Renal cortex interstitium (tissue), 11 donors: ENCODE measurements at regions not wholly inside any gene's neighbourhood (a gene's known extent, or its start where the extent isn't known, plus 50 kb on each side); places are given as distances from the start of the nearest gene placed in this dataset.
A peak's percentile ranks its signal among the peaks of the same experiment; 100 is the strongest.

Experiments used
- DNase-seq, 11 donors: peaks; one replicate each; pipeline ENCODE4 v3.0.0-alpha.2; 2013; ENCODE audit warnings: low read depth in 9 of 11, low spot score in 4 of 11; ENCODE audit errors: extremely low read depth in 1 of 11

GRCh38 chr9:18235181-18235908 lies 238.6 kb upstream of the ADAMTSL1 start:
- DNase-seq, result no peak

DNA sequence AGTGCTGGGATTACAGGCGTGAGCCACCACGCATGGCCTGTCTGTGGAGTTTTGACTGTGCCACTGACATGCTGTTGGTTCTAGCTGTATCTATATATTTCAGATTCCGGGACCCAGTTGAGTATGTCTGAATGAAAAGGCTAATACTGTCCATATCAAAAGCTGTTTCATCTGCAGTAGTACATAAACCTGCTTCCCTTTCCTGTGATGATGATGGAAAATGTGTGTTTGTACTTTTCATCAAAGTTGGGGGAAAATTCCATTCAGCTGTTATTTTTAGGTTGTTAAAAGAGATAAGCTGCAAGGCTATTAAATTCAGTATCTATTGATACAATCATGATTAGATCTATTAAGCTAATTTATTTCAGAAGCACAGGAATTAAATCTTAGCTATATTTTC lies 237.6 kb upstream of the ADAMTSL1 start:
- DNase-seq, result no peak

DNA sequence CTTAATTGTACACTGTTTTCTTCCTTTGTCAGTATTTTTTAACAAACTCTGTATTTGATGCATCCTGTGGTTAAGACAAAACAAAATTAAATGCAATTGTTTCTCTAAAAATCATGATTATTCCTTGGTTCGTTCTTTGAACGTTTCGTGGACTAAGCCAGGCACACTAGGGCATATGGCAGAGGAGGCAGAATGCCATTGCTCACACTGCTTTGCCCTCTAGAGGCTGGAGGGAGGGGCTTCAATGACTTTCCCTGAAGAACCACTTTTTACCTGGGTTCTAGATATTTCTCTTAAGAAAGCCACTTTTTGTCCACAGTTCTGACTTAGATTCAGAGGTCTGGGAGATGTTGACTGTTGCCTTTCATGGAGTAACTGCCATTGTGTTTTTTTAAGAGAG lies 236.2 kb upstream of the ADAMTSL1 start:
- DNase-seq, result no peak

DNA sequence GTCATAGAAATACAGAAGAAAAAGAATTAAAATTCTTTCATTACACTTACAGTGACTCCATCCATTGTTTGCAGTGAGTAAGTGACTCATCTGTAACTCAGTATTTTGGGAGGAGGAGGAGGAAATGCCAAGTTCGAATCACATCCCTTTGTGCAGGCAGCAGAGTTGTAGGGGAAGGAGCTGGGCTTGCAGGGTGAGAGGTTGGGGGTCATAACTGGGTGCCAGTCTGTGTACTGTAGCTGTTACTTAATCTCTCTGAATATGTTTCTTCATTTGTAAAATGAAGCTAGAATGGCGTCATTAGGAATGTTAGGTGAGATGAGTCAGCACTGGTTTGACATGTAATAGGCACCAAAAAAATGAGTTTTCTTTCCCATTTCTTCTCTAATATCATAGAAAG lies 235.7 kb upstream of the ADAMTSL1 start:
- no peak for DNase-seq

DNA sequence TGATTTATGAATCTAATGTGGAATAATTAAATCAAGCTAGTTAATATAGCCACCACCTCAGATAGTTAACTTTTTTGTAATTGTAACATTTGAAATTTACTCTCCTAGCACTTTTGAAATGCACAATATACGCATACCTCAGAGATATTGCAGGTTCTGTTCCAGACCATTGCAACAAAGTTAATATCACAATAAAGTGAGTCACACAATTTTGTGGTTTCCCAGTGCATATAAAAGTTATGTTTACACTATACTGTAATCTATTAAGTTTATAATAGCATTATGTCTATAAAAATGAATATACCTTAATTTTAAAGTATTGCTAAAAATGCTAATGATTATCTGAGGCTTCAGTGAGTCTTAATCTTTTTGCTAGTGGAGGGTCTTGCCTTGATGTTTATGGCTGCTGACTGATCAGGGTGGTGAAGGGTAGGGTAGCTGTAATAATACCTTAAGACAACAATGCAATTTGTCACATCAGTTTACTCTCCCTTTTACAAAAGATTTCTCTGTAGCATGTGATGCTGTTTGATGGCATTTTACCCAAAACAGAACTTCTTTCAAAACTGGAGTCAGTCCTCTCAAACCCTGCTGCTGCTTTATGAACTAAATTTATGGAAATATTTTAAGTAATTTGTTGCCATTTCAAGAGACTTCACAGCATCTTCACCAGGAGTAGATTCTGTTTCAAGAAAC lies 235.1 kb upstream of the ADAMTSL1 start:
- DNase-seq, result no peak

GRCh38 chr9:18240213-18240612 lies 233.7 kb upstream of the ADAMTSL1 start:
- DNase-seq, result no peak

DNA sequence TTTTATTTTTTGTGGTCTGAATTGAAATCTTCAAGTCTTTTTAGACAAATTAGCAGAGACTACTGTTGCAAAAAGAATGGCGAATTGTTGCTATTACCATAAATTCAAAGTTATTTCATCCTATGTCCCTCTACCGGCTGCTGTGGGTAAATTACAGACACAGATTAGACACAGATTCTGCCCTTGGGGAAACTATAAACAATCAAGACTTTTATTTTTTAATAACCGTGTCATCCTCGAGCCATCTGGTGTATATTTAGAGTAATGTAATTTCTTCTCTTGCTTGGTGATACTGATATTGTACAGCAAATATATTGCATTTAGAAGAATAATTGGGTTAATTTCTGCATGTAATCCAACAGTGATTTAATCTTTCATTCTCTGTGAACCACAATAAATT lies 228.0 kb upstream of the ADAMTSL1 start:
- DNase-seq, result no peak

GRCh38 chr9:18250053-18250452 lies 223.9 kb upstream of the ADAMTSL1 start:
- no peak for DNase-seq

GRCh38 chr9:18253950-18254349 lies 220.0 kb upstream of the ADAMTSL1 start:
- no peak for DNase-seq

- DNase-seq, result peak; percentile 66 to 85 (median 80)
These were observed 218.8 kb upstream of the ADAMTSL1 start for GRCh38 chr9:18255158-18255629.

DNA sequence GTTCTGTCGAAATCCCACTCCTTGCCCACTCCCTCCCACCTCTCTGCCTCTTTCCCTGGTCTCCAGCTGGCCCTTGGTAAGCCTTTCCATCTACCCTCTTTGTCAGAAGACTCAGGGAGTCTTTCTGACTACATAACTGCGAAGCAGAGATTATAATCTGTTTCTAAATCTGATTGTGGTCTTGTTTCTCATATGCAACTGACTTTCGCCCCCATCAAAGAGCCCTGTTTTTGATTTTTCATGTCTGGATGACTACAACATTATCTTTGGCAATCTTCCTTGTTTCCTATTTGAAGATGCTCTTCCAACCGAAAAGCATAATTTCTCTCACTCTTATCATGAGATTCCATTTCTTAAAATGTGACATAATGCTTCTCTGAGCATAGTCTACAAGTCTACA lies 218.2 kb upstream of the ADAMTSL1 start:
- no peak for DNase-seq

DNA sequence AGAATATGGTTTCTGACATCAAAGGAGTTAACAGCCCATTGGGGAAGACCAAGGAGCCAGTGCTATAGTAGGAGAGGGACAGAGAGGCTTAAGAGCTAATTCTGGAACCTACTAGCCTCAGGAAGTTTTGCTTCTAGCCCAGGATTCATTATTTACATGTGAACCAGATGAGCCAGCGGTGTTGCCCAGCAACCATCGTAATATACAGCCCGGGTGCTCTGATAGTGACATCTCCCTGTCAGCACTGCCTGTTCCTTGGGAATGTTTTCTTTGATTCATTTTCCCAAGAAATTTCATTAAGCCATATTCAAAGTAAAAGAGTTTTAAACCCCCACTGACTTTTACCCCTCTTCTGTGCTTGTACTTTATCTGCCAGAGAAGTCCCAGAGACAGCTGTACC lies 217.4 kb upstream of the ADAMTSL1 start:
- no peak for DNase-seq

GRCh38 chr9:18260521-18260920 lies 213.4 kb upstream of the ADAMTSL1 start:
- DNase-seq, result peak in 1 of 11 donors; percentile 23

- DNase-seq, result no peak
These were observed 212.8 kb upstream of the ADAMTSL1 start for GRCh38 chr9:18261181-18261580.

DNA sequence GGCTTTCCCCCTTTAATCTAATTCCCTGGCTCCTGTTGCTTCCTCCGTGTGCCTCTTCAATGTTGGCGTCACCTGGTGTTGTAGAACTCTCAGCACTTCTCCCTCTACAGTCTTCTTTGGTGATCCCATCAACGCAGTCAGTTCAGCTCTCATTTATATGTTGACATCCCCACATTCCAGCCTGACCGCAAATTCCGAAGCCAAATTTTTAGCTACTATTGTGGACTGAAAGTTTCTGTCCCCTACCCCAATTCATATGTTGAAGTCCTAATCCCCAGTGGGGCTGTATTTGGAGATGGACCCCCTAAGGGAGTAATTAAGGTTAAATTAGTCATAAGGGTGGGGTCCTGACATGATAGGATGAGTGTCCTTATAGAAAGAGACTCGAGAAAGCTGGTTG lies 210.6 kb upstream of the ADAMTSL1 start:
- no peak for DNase-seq

DNA sequence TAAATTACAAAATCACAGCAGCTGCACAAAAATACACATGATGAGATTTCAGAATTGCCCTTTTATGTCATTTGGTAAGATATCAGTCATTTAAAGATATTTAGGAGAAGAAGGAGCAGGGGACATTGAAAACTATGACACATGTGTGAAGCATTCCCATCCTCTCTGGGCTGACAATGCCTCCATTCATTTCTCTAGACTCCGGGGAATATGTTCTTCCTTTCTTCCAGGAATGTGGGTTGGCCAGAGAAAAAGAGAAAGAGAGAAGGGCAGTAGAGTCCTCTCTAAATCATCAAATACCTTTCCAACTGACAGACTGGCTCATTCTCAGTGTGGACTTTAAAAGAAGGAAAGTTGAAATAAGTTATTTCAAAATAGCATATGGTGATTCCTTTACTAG lies 205.6 kb upstream of the ADAMTSL1 start:
- DNase-seq, result no peak

- DNase-seq, result no peak
These were observed 204.4 kb upstream of the ADAMTSL1 start for GRCh38 chr9:18269561-18269960.

DNA sequence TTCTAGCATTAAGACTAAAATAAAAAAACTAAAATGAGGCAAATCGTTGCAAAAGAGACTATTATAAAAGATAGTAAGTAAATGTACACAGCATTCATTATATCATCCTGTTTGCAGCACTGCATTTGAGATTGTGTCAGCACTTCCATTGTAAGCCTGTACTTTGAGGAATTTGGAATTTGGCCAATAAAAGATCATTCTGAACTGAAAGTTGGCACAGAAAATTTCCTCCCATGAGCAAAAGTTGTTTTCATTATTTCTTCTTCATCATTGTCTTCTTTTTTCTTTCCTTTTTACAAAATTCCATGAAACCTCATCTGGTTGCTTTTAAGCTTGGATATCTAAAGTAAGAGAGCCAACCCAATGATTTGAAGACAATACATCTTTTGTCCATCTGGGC lies 199.3 kb upstream of the ADAMTSL1 start:
- no peak for DNase-seq

DNA sequence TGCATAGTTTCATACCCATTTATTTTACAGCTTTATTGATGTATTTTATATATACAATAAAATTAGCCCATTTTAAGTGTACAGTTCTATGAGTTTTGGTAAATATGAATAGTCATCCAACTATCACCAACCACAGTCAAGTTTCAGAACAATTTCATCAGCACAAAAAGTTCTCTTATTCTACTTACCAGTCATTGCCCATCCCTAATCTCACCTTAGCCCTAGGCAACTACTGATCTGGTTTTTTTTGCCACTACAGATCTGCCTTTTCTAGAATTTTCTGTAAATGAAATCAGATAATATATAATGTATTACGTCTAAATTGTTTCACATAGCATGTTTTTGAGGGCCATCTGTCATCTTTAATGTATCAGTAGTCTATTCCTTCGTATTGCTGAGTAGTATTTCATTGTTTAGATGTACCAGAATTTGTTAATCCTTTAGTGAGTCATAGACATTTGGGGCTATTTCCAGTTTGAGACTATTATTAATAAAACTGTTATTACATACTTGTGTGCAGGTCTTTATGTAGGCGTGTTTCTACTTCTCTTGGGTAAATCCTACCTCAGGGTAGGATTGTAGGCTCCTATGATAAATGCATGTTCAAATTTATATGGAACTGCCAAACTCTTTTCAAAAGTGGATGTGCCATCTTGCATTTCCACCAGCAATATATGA lies 198.5 kb upstream of the ADAMTSL1 start:
- no peak for DNase-seq

GRCh38 chr9:18281291-18281690 lies 192.7 kb upstream of the ADAMTSL1 start:
- no peak for DNase-seq
